Stimulated activated memory B cell treated with anti-CD40 and anti-IgM and Interleukin-4, amounts not matched to agents 10 μg/mL and 1 μg/mL and 100 μg/mL, for 72 hours (primary cell): ENCODE measurements at regions not wholly inside any gene's neighbourhood (a gene's known extent, or its start where the extent isn't known, plus 50 kb on each side); places are given as distances from the start of the nearest gene placed in this dataset.
"Not testable (repeated sequence)": the region's sequence is repeated elsewhere in the genome, so short reads cannot be mapped to it uniquely, and the experiment has no call there.

ENCODE experiments used
- ATAC-seq: fragments of 150-1000 bp; cut with Tn5 transposase; 2 replicates; pipeline ENCODE4 v1.10.0; 2021
- H3K27ac Mint-ChIP-seq: one replicate; pipeline ENCODE4 v1.8.0; 2022; ENCODE audit warnings: mild to moderate bottlenecking, mixed read lengths
- H3K27me3 Mint-ChIP-seq: one replicate; pipeline ENCODE4 v1.8.0; 2022; ENCODE audit warnings: mixed read lengths
- H3K36me3 Mint-ChIP-seq: one replicate; pipeline ENCODE4 v1.8.0; 2022; ENCODE audit warnings: mixed read lengths
- H3K4me1 Mint-ChIP-seq: one replicate; pipeline ENCODE4 v1.8.0; 2022; ENCODE audit warnings: mixed read lengths
- H3K4me3 Mint-ChIP-seq: one replicate; pipeline ENCODE4 v1.8.0; 2022; ENCODE audit warnings: mild to moderate bottlenecking, moderate library complexity, mixed read lengths
- H3K9me3 Mint-ChIP-seq: one replicate; pipeline ENCODE4 v1.8.0; 2022; ENCODE audit warnings: mixed read lengths

DNA sequence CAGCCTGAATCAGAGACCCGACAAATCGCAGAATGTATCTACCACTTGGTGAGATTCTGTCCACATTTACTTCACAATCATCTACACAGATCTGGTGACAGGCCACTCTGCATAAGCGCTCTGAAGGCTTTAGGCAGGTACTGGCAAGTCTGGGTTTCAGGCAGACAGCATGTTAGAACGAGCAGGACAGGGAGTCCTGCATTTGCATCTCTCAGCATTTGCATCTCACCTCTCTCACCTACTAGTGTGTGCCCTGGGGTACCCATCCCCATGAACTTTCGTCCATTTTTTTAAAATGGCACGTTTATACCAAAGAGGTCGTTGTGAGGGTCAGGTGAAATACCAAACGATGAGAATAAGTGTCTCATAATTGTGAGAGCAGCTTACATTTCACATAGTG is 108.2 kb downstream of the SPATA31A1 start:
- peak overlapping the region; percentile 97 for H3K4me3 Mint-ChIP-seq
- not testable (repeated sequence) for H3K27me3 Mint-ChIP-seq, H3K36me3 Mint-ChIP-seq, H3K9me3 Mint-ChIP-seq, H3K4me1 Mint-ChIP-seq
- ATAC-seq = peak; percentile 46
- H3K27ac Mint-ChIP-seq = peak overlapping the region; percentile 78

DNA sequence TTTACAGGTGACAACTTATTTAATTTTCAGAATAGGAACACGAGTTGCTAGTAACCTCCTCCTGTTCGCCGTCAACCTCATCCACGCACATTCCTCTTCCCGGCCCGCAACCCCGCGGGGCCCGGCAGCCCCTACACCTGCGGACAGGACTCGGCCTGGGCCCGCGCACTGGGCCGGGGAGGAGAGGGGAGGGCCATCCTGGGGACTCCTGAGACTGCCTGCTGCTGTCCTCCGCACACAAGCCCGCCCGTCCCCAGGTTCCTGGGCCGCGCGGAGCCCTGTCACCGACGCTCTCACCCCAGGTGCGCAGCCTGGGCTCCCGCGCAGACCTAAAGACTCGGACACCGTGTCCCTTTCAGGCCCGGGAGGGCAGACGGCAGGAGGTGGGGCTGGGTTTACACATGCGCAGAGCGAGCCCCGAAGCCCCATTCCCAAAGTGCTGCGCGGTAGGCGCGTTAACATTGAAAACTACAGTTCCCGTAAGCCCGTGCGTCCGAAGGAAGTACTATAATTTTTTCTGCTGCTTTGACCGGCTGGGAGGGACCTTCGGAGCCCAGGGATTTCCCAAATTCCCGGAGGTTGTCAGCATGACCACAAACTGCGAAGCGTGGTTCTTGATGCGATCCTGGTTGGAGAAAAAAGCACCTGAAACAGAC is 108.8 kb downstream of the SPATA31A1 start:
- ATAC-seq = peak; percentile 98
- not testable (repeated sequence) for H3K4me1 Mint-ChIP-seq, H3K36me3 Mint-ChIP-seq, H3K27me3 Mint-ChIP-seq, H3K9me3 Mint-ChIP-seq
- Mint-ChIP-seq H3K27ac (peak overlapping the region; percentile 78), H3K4me3 (peak overlapping the region; percentile 97)

DNA sequence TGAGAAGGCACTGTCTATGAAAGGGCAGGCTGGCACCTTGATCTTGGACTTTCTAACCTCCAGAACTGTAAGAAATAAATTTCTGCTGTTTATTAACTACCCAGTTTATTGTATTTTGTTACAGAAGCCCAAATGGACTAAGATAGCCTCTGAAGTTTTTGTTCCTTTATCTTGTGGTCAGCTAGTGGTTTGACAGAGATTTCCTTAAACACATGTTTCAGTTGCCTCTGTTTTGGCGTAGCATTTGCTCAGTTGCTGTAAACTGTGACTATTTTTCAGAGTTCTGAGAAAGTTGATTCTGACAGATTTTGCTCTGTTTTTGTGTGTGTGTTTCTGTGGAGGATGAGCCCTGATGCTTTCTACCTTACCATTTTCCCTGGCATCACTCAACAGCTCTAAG is 119.0 kb downstream of the SPATA31A1 start:
- H3K36me3 Mint-ChIP-seq, H3K27me3 Mint-ChIP-seq: not testable (repeated sequence)

DNA sequence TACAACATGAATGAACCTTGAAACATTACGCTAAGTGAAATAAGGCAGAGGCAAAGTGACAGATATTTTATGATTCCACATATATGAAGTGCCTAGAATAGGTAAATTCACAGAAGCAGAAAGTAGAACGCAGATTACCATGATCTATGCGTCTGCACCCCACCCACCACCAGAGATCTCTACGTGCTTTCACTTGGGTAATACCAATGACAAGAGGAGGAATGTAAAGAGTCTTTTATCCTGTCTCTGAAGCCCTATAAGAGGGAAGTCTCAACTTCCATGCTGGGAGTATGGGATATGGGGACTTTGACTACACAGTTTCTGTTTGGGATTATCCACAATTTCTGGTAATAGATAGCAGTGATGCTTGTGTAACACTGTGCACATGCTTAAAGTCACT is 127.6 kb downstream of the SPATA31A1 start:
- not testable (repeated sequence) for H3K27me3 Mint-ChIP-seq, H3K9me3 Mint-ChIP-seq, H3K36me3 Mint-ChIP-seq, H3K4me1 Mint-ChIP-seq, ATAC-seq, H3K27ac Mint-ChIP-seq, H3K4me3 Mint-ChIP-seq

More for the DNA sequence above, 119.0 kb downstream of the SPATA31A1 start:
- not testable (repeated sequence) for H3K4me3 Mint-ChIP-seq, H3K27ac Mint-ChIP-seq, H3K4me1 Mint-ChIP-seq, H3K9me3 Mint-ChIP-seq
- ATAC-seq = peak; percentile 86

DNA sequence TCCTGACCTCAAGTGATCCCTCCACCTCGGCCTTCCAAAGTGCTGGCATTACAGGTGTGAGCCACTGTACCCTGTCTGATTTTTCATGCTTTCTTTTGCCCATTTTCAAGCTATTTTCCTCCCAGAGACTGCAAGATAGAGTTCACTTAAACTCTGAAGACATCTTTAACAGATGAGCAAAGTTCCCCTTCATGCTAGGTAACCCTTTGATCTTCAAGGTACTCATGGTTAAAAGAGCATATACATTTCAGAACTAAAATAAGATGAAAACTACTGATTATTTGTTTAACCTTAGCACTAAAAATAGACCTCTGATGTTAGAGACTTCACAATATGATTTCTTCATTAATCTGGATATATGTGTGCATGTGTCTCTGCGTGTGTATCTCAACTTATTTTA is 128.4 kb downstream of the SPATA31A1 start:
- H3K9me3 Mint-ChIP-seq, H3K4me1 Mint-ChIP-seq, H3K4me3 Mint-ChIP-seq, H3K27me3 Mint-ChIP-seq, H3K27ac Mint-ChIP-seq, H3K36me3 Mint-ChIP-seq, ATAC-seq: not testable (repeated sequence)

DNA sequence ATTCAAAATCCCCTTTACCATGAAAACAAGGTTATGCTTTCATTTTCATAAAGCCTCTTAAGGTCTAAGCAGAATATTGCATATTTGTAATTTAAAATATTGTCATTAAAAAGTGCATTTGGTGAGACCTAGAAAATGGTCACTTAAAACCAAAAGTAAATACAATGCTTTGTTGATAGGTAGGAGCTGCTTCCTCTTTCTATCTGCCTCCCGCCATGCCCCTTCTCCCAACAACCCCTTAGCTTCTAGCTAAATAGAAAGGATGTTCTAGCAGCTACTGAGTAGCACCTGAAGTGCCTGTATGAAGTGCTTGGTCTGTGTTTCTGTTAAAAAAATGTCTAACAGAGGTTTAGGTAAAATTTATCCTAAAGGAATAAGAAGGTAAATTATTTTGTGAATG is 128.8 kb downstream of the SPATA31A1 start:
- not testable (repeated sequence) for H3K4me3 Mint-ChIP-seq, H3K27me3 Mint-ChIP-seq, H3K36me3 Mint-ChIP-seq, H3K4me1 Mint-ChIP-seq, ATAC-seq, H3K27ac Mint-ChIP-seq, H3K9me3 Mint-ChIP-seq

DNA sequence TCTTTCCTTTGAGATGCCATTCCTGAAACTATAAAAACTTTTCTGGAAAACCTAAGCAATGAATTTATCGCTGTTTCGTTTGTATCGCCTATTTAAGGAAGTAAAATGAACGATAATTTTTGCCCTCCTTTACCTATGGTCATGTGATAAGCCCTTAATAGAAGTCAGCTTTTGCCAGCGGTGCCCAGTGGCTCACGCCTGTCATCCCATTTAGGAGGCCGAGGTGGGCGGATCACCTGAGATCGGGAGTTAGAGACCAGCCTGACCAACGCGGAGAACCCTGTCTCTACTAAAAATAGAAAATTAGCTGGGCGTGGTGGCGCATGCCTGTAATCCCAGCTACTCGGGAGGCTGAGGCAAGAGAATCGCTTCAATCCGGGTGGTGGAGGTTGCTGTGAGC is 132.0 kb downstream of the SPATA31A1 start:
- not testable (repeated sequence) for ATAC-seq, H3K36me3 Mint-ChIP-seq, H3K4me1 Mint-ChIP-seq, H3K9me3 Mint-ChIP-seq, H3K27ac Mint-ChIP-seq, H3K27me3 Mint-ChIP-seq, H3K4me3 Mint-ChIP-seq

DNA sequence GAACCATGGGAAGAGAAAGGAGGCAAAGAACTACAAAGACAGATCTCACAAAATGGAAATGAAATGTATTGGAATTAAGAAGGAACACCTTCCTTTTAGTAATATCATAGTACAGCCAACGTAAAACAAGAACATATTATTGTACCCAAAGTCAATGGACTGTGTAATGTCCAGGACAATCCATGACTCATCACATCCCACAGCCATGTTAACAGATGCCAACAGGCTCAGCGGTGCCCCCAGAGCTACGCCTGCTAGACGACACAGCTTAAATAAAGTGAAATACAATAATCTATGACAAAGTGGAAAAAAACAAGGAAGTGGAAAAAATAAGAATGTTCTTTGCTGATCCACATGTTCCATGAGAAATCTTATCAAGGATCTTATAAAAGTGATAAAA is 140.8 kb downstream of the SPATA31A1 start:
- H3K9me3 Mint-ChIP-seq, H3K4me1 Mint-ChIP-seq, H3K4me3 Mint-ChIP-seq, ATAC-seq, H3K27me3 Mint-ChIP-seq, H3K36me3 Mint-ChIP-seq, H3K27ac Mint-ChIP-seq: not testable (repeated sequence)

DNA sequence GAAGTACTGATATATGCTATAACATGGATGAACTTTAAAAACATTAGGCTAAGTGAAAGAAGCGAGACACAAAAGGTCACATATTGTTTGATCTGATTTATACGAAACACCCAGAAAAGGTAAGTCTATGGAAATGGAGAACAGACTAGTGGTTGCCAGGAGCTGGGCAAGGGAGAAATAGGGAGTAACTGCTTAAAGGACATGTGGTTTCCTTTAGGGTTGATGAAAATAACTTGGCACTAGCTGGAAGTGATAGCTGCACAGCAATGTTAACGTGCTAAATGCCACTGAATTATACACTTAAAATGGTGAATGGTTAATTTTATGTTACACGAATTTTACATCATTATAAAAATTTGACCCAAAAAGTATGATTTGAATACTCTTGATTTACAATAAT is 147.7 kb downstream of the SPATA31A1 start:
- H3K36me3 Mint-ChIP-seq = not testable (repeated sequence)

DNA sequence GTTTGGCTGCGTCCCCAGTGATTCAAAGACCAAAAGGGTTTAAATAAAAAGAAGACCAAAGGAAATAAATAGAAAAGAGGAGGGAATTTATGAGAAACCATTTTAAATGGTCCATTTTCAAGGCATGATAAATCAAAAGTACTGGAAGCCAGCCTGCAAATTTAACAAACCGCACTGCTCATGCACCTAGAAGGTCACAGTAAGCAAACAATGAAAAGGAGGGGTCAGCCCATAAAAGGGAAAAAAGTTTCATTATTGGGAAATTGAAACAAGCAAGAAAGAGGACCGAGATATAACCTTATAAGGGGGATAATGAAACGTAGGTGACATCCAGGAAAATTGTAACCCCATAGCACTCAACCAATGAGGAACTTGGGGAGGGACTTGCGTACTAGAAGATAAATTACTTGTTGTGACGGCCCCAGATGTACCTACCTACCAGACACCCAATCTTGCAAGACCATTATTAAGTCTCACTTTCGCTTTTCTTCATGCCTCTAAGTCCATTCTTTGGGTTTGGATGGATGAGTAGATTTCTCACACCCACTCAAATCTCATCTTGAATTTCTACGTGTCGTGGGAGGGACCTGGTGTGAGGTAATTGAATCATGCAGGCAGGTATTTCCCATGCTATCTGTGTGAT is 172.0 kb downstream of the SPATA31A1 start:
- H3K27ac Mint-ChIP-seq, H3K9me3 Mint-ChIP-seq, ATAC-seq, H3K36me3 Mint-ChIP-seq, H3K4me3 Mint-ChIP-seq, H3K27me3 Mint-ChIP-seq, H3K4me1 Mint-ChIP-seq: not testable (repeated sequence)

More for the DNA sequence above, 147.7 kb downstream of the SPATA31A1 start:
- not testable (repeated sequence) for H3K27ac Mint-ChIP-seq, H3K4me3 Mint-ChIP-seq, ATAC-seq, H3K9me3 Mint-ChIP-seq, H3K4me1 Mint-ChIP-seq, H3K27me3 Mint-ChIP-seq

DNA sequence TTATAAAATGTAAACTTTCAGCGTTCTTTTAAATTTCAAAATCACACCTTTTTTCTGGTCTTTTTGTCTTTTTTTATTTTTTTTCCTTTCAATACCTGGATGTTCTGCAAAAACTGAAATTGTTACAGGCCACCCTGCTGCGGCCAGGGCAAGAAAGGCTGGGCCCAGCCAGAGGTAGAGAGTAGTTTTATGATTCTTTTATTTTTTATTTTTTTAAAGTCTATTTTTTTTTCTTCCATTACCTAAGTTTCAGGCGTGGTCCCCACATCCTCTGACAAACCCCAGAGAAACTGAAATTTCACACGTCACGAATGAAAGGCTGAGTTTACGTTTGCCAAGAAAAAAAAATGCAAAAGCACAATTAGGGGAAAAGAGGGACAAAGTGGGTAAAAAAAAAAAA is 177.1 kb downstream of the SPATA31A1 start:
- H3K27ac Mint-ChIP-seq, H3K4me1 Mint-ChIP-seq, H3K9me3 Mint-ChIP-seq, H3K36me3 Mint-ChIP-seq, H3K4me3 Mint-ChIP-seq, H3K27me3 Mint-ChIP-seq, ATAC-seq: not testable (repeated sequence)

DNA sequence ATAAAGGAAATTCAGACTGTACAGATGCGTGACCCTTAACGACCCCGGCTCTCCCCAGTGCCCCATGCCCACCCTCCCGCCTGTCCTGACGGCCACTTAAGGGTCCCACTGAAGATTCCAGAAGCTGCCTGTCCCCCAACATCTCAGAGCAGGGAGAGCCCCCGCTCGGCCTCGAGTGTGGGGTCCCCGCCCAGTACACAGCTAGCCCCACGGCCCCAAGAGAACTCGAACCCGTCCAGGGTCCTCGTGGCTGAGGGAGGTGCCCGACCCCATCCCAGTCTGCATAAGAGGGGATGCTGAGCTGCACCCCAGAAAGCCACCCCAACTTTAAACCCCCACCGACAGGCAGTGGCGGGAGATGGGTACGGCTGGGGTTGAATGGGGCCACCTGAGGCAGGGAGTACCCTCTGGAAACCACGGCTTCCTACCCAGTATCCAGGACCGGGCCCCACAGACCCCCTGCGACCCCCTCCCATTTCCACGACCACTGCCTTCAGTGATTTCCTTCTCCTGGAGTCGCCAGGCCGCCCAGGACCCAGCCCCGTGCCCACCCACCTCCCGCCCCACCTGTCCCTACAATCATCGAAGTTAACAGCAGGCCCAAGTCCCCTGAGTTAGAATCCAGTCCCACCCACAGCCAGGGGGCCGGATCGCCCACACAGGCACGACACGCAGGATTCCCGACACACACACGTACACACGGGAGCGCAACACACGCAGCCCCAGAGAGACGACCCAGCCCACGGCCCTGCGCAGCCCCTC is 177.7 kb downstream of the SPATA31A1 start:
- H3K4me3 Mint-ChIP-seq, H3K4me1 Mint-ChIP-seq: not testable (repeated sequence)
- ATAC-seq = peak; percentile 6

DNA sequence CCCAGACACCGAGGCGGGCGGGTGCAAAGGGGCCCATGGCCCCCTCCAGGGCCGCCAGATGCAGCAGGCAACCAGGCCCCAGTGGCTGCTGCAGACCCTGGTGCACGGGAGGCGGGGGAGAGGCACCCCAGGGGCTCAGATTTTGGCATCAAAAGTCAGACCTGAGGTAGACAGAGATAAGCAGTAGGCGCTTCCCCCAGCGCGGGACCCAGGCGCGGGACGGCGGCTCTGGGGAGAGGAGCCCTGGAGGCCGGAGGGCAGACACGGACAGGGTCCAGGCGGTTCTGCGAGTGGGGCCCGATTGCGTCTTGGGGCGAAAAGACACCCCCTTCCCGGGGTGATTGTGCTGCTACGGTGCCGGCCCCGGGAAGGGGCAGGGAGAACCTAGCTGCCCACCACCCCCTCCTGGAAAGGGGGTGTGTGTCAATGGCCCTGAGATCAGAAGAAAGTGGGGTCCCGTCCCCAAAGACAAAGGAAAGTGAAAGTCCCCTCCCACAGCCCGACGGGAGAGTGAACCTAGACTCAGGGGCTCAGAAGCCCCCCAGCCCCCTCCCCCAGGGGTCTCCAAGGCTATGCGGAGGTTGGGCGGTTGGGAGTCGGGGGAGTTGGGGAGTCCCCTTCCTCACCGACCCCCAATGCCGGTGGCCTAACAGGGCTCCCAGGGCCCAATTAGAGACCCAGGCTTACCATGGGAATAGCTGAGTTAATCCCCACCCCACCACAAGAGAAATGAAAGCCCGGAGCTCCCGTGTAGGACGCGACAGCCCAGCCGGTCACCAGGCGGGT is 178.5 kb downstream of the SPATA31A1 start:
- not testable (repeated sequence) for H3K4me3 Mint-ChIP-seq, H3K4me1 Mint-ChIP-seq, H3K9me3 Mint-ChIP-seq, H3K27me3 Mint-ChIP-seq, H3K36me3 Mint-ChIP-seq, H3K27ac Mint-ChIP-seq
- peak; percentile 54 for ATAC-seq

More for the DNA sequence above, 177.7 kb downstream of the SPATA31A1 start:
- H3K27me3 Mint-ChIP-seq, H3K9me3 Mint-ChIP-seq, H3K36me3 Mint-ChIP-seq, H3K27ac Mint-ChIP-seq: not testable (repeated sequence)

DNA sequence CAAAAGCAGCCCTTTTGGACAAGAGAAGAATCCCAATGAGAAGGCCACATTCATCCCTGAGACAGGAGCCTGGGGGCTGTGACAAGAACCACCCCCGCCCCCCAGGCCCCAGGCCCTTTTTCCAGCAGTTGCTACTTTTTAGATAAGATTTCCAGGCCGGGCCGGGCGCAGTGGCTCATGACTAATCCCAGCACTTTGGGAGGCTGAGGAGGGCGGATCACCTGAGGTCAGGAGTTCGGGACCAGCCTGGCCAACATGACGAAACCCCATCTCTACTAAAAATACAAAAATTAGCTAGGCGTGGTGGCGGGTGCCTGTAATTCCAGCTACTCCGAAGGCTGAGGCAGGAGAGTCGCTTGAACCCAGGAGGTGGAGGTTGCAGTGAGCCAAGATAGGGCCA is 179.4 kb downstream of the SPATA31A1 start:
- not testable (repeated sequence) for H3K4me1 Mint-ChIP-seq, H3K4me3 Mint-ChIP-seq, ATAC-seq, H3K27me3 Mint-ChIP-seq, H3K36me3 Mint-ChIP-seq, H3K27ac Mint-ChIP-seq, H3K9me3 Mint-ChIP-seq

DNA sequence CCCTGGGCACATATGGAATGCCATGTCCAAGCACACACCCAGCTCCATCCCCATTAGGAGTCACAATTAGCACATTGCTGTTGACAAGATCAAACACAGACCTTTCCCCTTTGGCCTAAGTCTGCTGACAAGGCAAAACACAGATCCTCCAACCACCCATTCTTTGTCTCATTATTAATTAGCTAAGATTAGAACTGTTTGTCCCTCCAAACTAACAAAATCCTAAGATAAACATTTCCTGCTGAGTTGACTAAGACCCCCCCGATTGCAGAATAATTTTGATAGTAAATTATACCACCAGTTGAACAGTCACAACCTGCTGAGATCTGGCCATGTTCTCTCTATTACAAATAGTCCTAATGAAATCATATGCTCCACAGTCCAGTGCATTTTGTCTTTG is 186.7 kb downstream of the SPATA31A1 start:
- H3K27ac Mint-ChIP-seq, H3K4me1 Mint-ChIP-seq, H3K9me3 Mint-ChIP-seq, H3K27me3 Mint-ChIP-seq, H3K4me3 Mint-ChIP-seq, H3K36me3 Mint-ChIP-seq, ATAC-seq: not testable (repeated sequence)
